ENCODE measurements at regions not wholly inside any gene's neighbourhood (a gene's known extent, or its start where the extent isn't known, plus 50 kb on each side); places are given as distances from the start of the nearest gene placed in this dataset.

GRCh38 chr4:166657261-166657660 is 577.0 kb downstream of the SPOCK3 start:
- TF ChIP-seq, protein P1, sequence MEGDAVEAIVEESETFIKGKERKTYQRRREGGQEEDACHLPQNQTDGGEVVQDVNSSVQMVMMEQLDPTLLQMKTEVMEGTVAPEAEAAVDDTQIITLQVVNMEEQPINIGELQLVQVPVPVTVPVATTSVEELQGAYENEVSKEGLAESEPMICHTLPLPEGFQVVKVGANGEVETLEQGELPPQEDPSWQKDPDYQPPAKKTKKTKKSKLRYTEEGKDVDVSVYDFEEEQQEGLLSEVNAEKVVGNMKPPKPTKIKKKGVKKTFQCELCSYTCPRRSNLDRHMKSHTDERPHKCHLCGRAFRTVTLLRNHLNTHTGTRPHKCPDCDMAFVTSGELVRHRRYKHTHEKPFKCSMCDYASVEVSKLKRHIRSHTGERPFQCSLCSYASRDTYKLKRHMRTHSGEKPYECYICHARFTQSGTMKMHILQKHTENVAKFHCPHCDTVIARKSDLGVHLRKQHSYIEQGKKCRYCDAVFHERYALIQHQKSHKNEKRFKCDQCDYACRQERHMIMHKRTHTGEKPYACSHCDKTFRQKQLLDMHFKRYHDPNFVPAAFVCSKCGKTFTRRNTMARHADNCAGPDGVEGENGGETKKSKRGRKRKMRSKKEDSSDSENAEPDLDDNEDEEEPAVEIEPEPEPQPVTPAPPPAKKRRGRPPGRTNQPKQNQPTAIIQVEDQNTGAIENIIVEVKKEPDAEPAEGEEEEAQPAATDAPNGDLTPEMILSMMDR (IDR thresholded peaks at IDR 0.05; ENCODE audit: insufficient read depth, low read depth, low read length) = no peak
- no peak for TF ChIP-seq EZH2 (IDR thresholded peaks at IDR 0.05; ENCODE audit: insufficient read depth, low read length)

Measured in astrocyte (in vitro differentiated cells and primary cell).